NCI-H2029 treated with DMSO at 0.1 percent for 48 hours (cell line): ENCODE measurements at regions not wholly inside any gene's neighbourhood (a gene's known extent, or its start where the extent isn't known, plus 50 kb on each side); places are given as distances from the start of the nearest gene placed in this dataset.
"Not testable (repeated sequence)": the region's sequence is repeated elsewhere in the genome, so short reads cannot be mapped to it uniquely, and the experiment has no call there.

Source experiments
- DNase-seq: peaks from one replicate; lab custom pipeline; 2025; lab: John Stamatoyannopoulos, UW

GRCh38 chr7:90070238-90070637, 84.0 kb upstream of the STEAP1 start:
- DNase-seq = not testable (repeated sequence)

- DNase-seq = no peak
Observed at GRCh38 chr7:90078921-90079320, 75.3 kb upstream of the STEAP1 start.

- no peak for DNase-seq
Observed at GRCh38 chr7:90081621-90082020, 72.6 kb upstream of the STEAP1 start.

- DNase-seq = no peak
Observed at GRCh38 chr7:90092506-90092905, 61.8 kb upstream of the STEAP1 start.

- no peak for DNase-seq
Observed at GRCh38 chr7:90094030-90094429, 60.2 kb upstream of the STEAP1 start.
